Kidney epithelial cell (primary cell): ENCODE measurements at regions not wholly inside any gene's neighbourhood (a gene's known extent, or its start where the extent isn't known, plus 50 kb on each side); places are given as distances from the start of the nearest gene placed in this dataset.
"Not testable (repeated sequence)": the region's sequence is repeated elsewhere in the genome, so short reads cannot be mapped to it uniquely, and the experiment has no call there.

Experiments used
- DNase-seq: peaks from one replicate; pipeline ENCODE4 v3.0.0-alpha.2; 2010; ENCODE audit warnings: low read depth
- H3K27me3 ChIP-seq: 2 replicates; pipeline ENCODE4 v1.6.0; 2011; ENCODE audit warnings: low read length; ENCODE audit not compliant: control insufficient read depth, insufficient read depth
- H3K36me3 ChIP-seq: 2 replicates; pipeline ENCODE4 v1.5.1; 2011; ENCODE audit warnings: low read length; ENCODE audit not compliant: control insufficient read depth, insufficient read depth
- H3K4me3 ChIP-seq: 2 replicates; pipeline ENCODE4 v1.5.1; 2011; ENCODE audit warnings: low read depth, mild to moderate bottlenecking, control low read depth, low read length
- CTCF ChIP-seq: IDR thresholded peaks from 2 replicates; pipeline ENCODE4 v1.5.1; 2011; ENCODE audit warnings: mild to moderate bottlenecking, moderate library complexity, low read length, control low read depth, inconsistent platforms; ENCODE audit not compliant: insufficient read depth, poor library complexity, severe bottlenecking

GRCh38 chr5:174459832-174460448 lies 264.4 kb upstream of the MSX2 start:
- no peak for TF ChIP-seq CTCF
- DNase-seq = no peak
- Histone ChIP-seq H3K27me3 (no peaks in the 10 kb centered on the region), H3K4me3 (no peak overlapping the region), H3K36me3 (no peaks in the 10 kb centered on the region)

- no peak for TF ChIP-seq CTCF
- H3K4me3 ChIP-seq = no peak overlapping the region
- no peaks in the 10 kb centered on the region for H3K36me3 ChIP-seq
- H3K27me3 ChIP-seq = no peaks in the 10 kb centered on the region
- no peak for DNase-seq
Observed at GRCh38 chr5:174462129-174462528, 262.3 kb upstream of the MSX2 start.

- TF ChIP-seq CTCF = peak; percentile 14
- H3K27me3 ChIP-seq = no peaks in the 10 kb centered on the region
- no peaks in the 10 kb centered on the region for H3K36me3 ChIP-seq
- no peak overlapping the region for H3K4me3 ChIP-seq
- no peak for DNase-seq
Observed at GRCh38 chr5:174464504-174465165, 259.7 kb upstream of the MSX2 start.

- H3K36me3 ChIP-seq, H3K27me3 ChIP-seq, DNase-seq, H3K4me3 ChIP-seq: not testable (repeated sequence)
Observed at GRCh38 chr5:174471528-174471927, 252.9 kb upstream of the MSX2 start.

- no peak for TF ChIP-seq CTCF
- H3K4me3 ChIP-seq = no peak overlapping the region
- H3K27me3 ChIP-seq = no peaks in the 10 kb centered on the region
- H3K36me3 ChIP-seq = no peaks in the 10 kb centered on the region
- DNase-seq = no peak
Observed at GRCh38 chr5:174472956-174473355, 251.4 kb upstream of the MSX2 start.

GRCh38 chr5:174476001-174476400 lies 248.4 kb upstream of the MSX2 start:
- not testable (repeated sequence) for H3K36me3 ChIP-seq, DNase-seq, H3K4me3 ChIP-seq

GRCh38 chr5:174479325-174479724 lies 245.1 kb upstream of the MSX2 start:
- no peaks in the 10 kb centered on the region for H3K36me3 ChIP-seq
- H3K27me3 ChIP-seq = no peaks in the 10 kb centered on the region
- H3K4me3 ChIP-seq = no peak overlapping the region
- no peak for TF ChIP-seq CTCF
- DNase-seq = no peak

More at GRCh38 chr5:174476001-174476400, 248.4 kb upstream of the MSX2 start:
- H3K27me3 ChIP-seq = not testable (repeated sequence)
